Type B pancreatic cell (in vitro differentiated cells): ENCODE measurements at regions not wholly inside any gene's neighbourhood (a gene's known extent, or its start where the extent isn't known, plus 50 kb on each side); places are given as distances from the start of the nearest gene placed in this dataset.

Experiments
- DNase-seq: peaks from one replicate; pipeline ENCODE4 v3.0.0; 2021; ENCODE audit warnings: mixed read lengths; ENCODE audit not compliant: unreplicated experiment; ENCODE audit errors: extremely low spot score
- H3K27ac Mint-ChIP-seq: 2 replicates; pipeline ENCODE4 v1.8.0; 2021; ENCODE audit warnings: mild to moderate bottlenecking, mixed read lengths
- H3K27me3 Mint-ChIP-seq: 2 replicates; pipeline ENCODE4 v1.8.0; 2021; ENCODE audit warnings: mixed read lengths
- H3K36me3 Mint-ChIP-seq: 2 replicates; pipeline ENCODE4 v1.8.0; 2021; ENCODE audit warnings: mixed read lengths
- H3K4me1 Mint-ChIP-seq: one replicate; pipeline ENCODE4 v1.8.0; 2021; ENCODE audit warnings: mixed read lengths; ENCODE audit not compliant: unreplicated experiment
- H3K4me3 Mint-ChIP-seq: 2 replicates; pipeline ENCODE4 v1.8.0; 2021; ENCODE audit warnings: mild to moderate bottlenecking, mixed read lengths
- H3K9me3 Mint-ChIP-seq: 2 replicates; pipeline ENCODE4 v1.8.0; 2021; ENCODE audit warnings: mixed read lengths
- CTCF ChIP-seq: fragments of 200-600 bp; sonication (generic); conservative IDR thresholded peaks from 2 replicates; pipeline ENCODE4 v1.5.0; 2021; ENCODE audit warnings: antibody characterized with exemption, mild to moderate bottlenecking

- no peaks in the 10 kb centered on the region for H3K9me3 Mint-ChIP-seq
- no peak overlapping the region for H3K4me3 Mint-ChIP-seq
- no peak for TF ChIP-seq CTCF
Observed at GRCh38 chr14:85334316-85334715, 195.6 kb upstream of the FLRT2 start.

DNA sequence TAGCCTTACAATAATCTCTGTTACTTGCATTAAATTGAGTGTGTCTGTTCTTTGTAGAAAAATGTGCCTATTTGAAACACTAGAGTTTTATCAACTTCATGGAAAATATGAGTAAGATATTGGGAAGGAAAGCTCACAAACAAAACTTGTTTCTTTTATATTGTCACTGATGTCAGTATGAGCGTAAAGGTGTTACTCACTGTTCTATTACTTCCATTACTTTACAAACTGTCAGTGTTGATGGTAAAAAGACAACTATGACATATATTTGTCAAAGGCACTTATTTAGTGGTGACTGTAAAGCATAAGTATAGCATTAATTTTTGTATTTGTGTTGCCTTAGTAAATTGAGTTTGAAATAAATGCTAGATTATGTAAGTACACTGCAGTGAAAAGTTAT is 193.7 kb upstream of the FLRT2 start:
- Mint-ChIP-seq H3K4me1 (no peaks in the 10 kb centered on the region), H3K4me3 (no peak overlapping the region), H3K27ac (no peak overlapping the region), H3K27me3 (no peaks in the 10 kb centered on the region), H3K36me3 (no peaks in the 10 kb centered on the region), H3K9me3 (no peaks in the 10 kb centered on the region)
- DNase-seq, result no peak
- no peak for TF ChIP-seq CTCF

More at GRCh38 chr14:85334316-85334715, 195.6 kb upstream of the FLRT2 start:
- Mint-ChIP-seq H3K36me3 (no peaks in the 10 kb centered on the region), H3K27me3 (no peaks in the 10 kb centered on the region), H3K27ac (no peak overlapping the region), H3K4me1 (no peaks in the 10 kb centered on the region)
- DNase-seq, result no peak

DNA sequence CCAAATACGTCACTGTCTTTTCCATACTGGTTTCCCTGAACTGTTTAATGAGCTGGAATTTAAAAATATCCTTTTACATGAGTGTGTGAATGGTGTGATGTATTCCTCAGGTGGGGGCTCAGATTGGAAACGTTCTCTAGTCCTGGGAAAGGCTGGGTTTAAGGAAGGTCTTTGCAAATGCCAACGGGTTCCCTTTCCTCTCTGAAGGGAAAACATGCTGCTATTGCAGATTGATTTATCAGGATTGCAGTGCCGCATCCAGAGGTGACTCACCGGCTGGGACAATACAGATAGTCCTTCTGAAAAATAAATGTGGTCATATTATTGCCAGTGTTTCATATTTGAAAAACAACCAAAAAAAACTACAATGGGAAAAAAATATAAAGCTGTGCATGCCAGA is 193.1 kb upstream of the FLRT2 start:
- H3K27ac Mint-ChIP-seq, result no peak overlapping the region
- no peaks in the 10 kb centered on the region for H3K36me3 Mint-ChIP-seq
- H3K9me3 Mint-ChIP-seq, result no peaks in the 10 kb centered on the region
- H3K4me1 Mint-ChIP-seq, result no peaks in the 10 kb centered on the region
- no peaks in the 10 kb centered on the region for H3K27me3 Mint-ChIP-seq
- DNase-seq, result no peak
- TF ChIP-seq CTCF, result no peak
- H3K4me3 Mint-ChIP-seq, result no peak overlapping the region

DNA sequence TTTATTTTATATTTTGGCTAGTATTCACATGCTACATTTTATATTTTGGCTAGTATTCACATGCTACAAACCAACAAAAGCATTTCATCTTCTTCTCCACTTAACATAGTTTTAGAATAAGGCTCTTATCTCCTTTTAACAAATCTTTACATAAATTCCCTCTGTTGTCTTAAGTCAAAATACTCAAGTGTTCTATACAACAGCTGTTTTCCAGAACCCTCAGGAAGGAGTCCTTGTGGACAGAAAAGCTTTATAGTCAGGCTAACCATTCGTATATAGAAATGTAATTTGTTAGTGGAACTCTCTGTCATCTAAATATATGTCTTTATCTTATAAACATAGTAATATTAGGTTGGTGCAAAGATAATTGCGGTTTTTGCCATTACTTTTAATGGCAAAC is 191.0 kb upstream of the FLRT2 start:
- Mint-ChIP-seq H3K4me3 (no peak overlapping the region), H3K27ac (no peak overlapping the region), H3K36me3 (no peaks in the 10 kb centered on the region), H3K27me3 (no peaks in the 10 kb centered on the region), H3K4me1 (no peaks in the 10 kb centered on the region), H3K9me3 (no peaks in the 10 kb centered on the region)
- TF ChIP-seq CTCF, result no peak
- no peak for DNase-seq

DNA sequence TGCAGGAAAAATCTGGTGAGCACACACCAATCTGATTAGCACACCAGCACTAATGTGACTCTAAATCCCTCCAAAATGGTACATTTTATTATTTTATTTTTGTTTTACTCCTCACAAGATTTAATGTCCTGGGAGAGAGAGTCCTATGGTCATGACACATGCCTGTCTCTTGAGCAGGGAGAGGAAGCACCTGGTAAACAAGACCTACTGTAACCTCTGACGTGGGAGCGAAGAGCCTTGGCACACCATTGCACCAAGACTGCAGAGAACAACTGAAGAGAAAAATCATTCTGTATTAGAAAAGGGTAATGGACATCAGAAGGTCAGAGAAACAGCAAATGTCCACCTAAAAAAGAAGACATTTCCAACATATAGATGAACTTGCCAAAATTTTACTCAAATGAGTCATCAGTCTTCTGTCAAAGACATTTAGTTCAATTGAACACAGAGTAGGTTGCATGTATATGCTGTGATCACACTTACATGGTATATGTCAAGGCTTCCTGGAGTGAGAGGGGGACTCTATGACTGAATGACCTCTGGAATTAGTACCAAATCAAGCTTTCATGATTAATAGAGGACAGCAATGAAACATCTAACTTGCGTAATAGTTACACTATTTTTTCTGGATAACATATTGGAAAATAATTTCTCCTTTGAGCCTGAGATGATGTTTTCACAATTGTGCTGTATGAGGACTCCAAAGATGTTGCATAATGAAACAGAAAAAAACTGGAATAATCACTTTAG is 186.9 kb upstream of the FLRT2 start:
- H3K4me1 Mint-ChIP-seq, result no peaks in the 10 kb centered on the region
- H3K4me3 Mint-ChIP-seq, result no peak overlapping the region
- H3K27ac Mint-ChIP-seq, result no peak overlapping the region
- no peak for DNase-seq
- no peaks in the 10 kb centered on the region for H3K9me3 Mint-ChIP-seq
- TF ChIP-seq CTCF, result no peak
- H3K27me3 Mint-ChIP-seq, result no peaks in the 10 kb centered on the region
- H3K36me3 Mint-ChIP-seq, result no peaks in the 10 kb centered on the region
